SK-N-SH (cell line): ENCODE measurements at regions not wholly inside any gene's neighbourhood (a gene's known extent, or its start where the extent isn't known, plus 50 kb on each side); places are given as distances from the start of the nearest gene placed in this dataset.
A peak's percentile ranks its signal among the peaks of the same experiment; 100 is the strongest.

Experiments
- CTCF ChIA-PET: fragments of 300-600, 350-600 bp; formaldehyde crosslinking; extraction: SDS; loops from one replicate; lab custom pipeline; 2021; lab: Yijun Ruan, JAX
- POLR2A ChIA-PET: fragments of 350-600 bp; sonication (Branson Sonifier 250); formaldehyde crosslinking; extraction: SDS; loops from one replicate; lab custom pipeline; 2020; ENCODE audit warnings: antibody characterized with exemption, inconsistent platforms; lab: Yijun Ruan, JAX
- DNase-seq: peaks from one replicate; pipeline ENCODE4 v3.0.0; 2012
- H2AFZ ChIP-seq: fragments of 200-600 bp; sonication (generic); 2 replicates; pipeline ENCODE4 v1.8.1; 2016; ENCODE audit warnings: antibody characterized with exemption, mild to moderate bottlenecking, low read depth
- H3F3A ChIP-seq: fragments of 200-600 bp; sonication (generic); replicated peaks from 2 replicates; pipeline ENCODE3; 2016; ENCODE audit warnings: antibody characterized with exemption, mild to moderate bottlenecking; ENCODE audit not compliant: insufficient read depth
- H3K27ac ChIP-seq, 2 experiments: fragments of 200-500 bp in 1 of 2; fragments of 200-600 bp in 1 of 2; sonication (Bioruptor generic) in 1 of 2; sonication (generic), shearing (Covaris generic) in 1 of 2; 2 replicates each; pipeline versions ENCODE4 v1.5.1 to v1.6.1; 2014 to 2016; ENCODE audit warnings: low read depth in 2 of 2, inconsistent platforms in 1 of 2, low read length in 1 of 2, mild to moderate bottlenecking in 1 of 2, mixed read lengths in 1 of 2
- H3K27me3 ChIP-seq: fragments of 200-600 bp; sonication (generic), shearing (Covaris generic); 2 replicates; pipeline ENCODE4 v1.6.1; 2016; ENCODE audit warnings: mixed run types; ENCODE audit not compliant: insufficient read depth
- H3K36me3 ChIP-seq, 2 experiments: fragments of 200-500 bp in 1 of 2; fragments of 200-600 bp in 1 of 2; sonication (Bioruptor generic) in 1 of 2; sonication (generic) in 1 of 2; replicated peaks in 1 of 2; 2 replicates each; pipeline versions ENCODE3 to v1.5.1; 2014 to 2016; ENCODE audit warnings: low read length in 1 of 2, mild to moderate bottlenecking in 1 of 2; ENCODE audit not compliant: insufficient read depth in 2 of 2, control insufficient read depth in 1 of 2
- H3K4me1 ChIP-seq, 2 experiments: fragments of 200-500 bp in 1 of 2; fragments of 200-600 bp in 1 of 2; sonication (Bioruptor generic) in 1 of 2; sonication (generic), shearing (Covaris generic) in 1 of 2; 2 replicates each; pipeline versions ENCODE4 v1.5.1 to v1.6.1; 2014 to 2016; ENCODE audit warnings: low read depth in 1 of 2, low read length in 1 of 2, mixed run types in 1 of 2; ENCODE audit not compliant: insufficient read depth in 2 of 2, control insufficient read depth in 1 of 2
- H3K4me2 ChIP-seq: fragments of 200-600 bp; sonication (generic), shearing (Covaris generic); 2 replicates; pipeline ENCODE4 v1.6.1; 2017; ENCODE audit warnings: mixed run types
- H3K4me3 ChIP-seq, 2 experiments: fragments of 200-500 bp in 1 of 2; fragments of 200-600 bp in 1 of 2; sonication (Bioruptor generic) in 1 of 2; sonication (generic), shearing (Covaris generic) in 1 of 2; 2 replicates each; pipeline versions ENCODE4 v1.5.1 to v1.8.1; 2014 to 2016; ENCODE audit warnings: low read depth in 2 of 2, inconsistent platforms in 1 of 2, low read length in 1 of 2, mild to moderate bottlenecking in 1 of 2, mixed read lengths in 1 of 2, moderate library complexity in 1 of 2
- H3K79me2 ChIP-seq: fragments of 200-600 bp; sonication (generic); 2 replicates; pipeline ENCODE4 v1.8.1; 2017; ENCODE audit warnings: mild to moderate bottlenecking; ENCODE audit not compliant: insufficient read depth
- H3K9ac ChIP-seq: fragments of 200-600 bp; sonication (generic); 2 replicates; pipeline ENCODE4 v1.6.1; 2017; ENCODE audit warnings: mixed run types
- H3K9me2 ChIP-seq: fragments of 200-600 bp; sonication (generic); 2 replicates; pipeline ENCODE4 v1.6.1; 2017; ENCODE audit warnings: mixed run types
- H3K9me3 ChIP-seq: fragments of 200-600 bp; sonication (generic); 2 replicates; pipeline ENCODE4 v1.6.1; 2017; ENCODE audit warnings: mixed run types, mild to moderate bottlenecking, moderate library complexity
- H4K20me1 ChIP-seq: fragments of 200-600 bp; sonication (generic); 2 replicates; pipeline ENCODE4 v1.6.1; 2017; ENCODE audit warnings: mild to moderate bottlenecking, mixed run types; ENCODE audit not compliant: insufficient read depth
- CHD2 ChIP-seq: fragments of 150-350 bp; IDR thresholded peaks from 2 replicates; pipeline ENCODE4 v1.6.1; 2018; ENCODE audit warnings: low read length; ENCODE audit not compliant: partially characterized antibody
- ELF1 ChIP-seq: IDR thresholded peaks from 2 replicates; pipeline ENCODE4 v1.4.0; 2012
- EP300 ChIP-seq, 2 experiments: IDR thresholded peaks; 2 replicates each; pipeline versions ENCODE4 v1.4.0 to v1.6.1; 2012; ENCODE audit warnings: borderline replicate concordance in 1 of 2, low read depth in 1 of 2, low read length in 1 of 2
- EZH2phosphoT487 ChIP-seq: fragments of 200-600 bp; sonication (generic); IDR thresholded peaks from 2 replicates; pipeline ENCODE4 v1.6.1; 2017; ENCODE audit warnings: low read depth, mixed run types, mild to moderate bottlenecking, antibody characterized with exemption, moderate library complexity, borderline replicate concordance
- FOXJ3 ChIP-seq: sonication (generic); formaldehyde crosslinking; IDR thresholded peaks from 2 replicates; pipeline ENCODE4 v1.5.1; 2020; ENCODE audit warnings: mild to moderate bottlenecking, missing genetic modification reagents
- GABPA ChIP-seq: IDR thresholded peaks from 2 replicates; pipeline ENCODE4 v1.4.0; 2012; ENCODE audit warnings: low read depth, mild to moderate bottlenecking
- GATA2 ChIP-seq: sonication (generic); formaldehyde crosslinking; IDR thresholded peaks from 2 replicates; pipeline ENCODE4 v1.5.0; 2020; ENCODE audit warnings: mild to moderate bottlenecking, missing genetic modification reagents
- MXI1 ChIP-seq: IDR thresholded peaks from 2 replicates; pipeline ENCODE4 v1.6.1; 2012; ENCODE audit warnings: mild to moderate bottlenecking, low read depth, low read length, improper control_type of control experiment
- PBX3 ChIP-seq: IDR thresholded peaks from 2 replicates; pipeline ENCODE4; 2012
- RAD21 ChIP-seq: IDR thresholded peaks from 2 replicates; pipeline ENCODE4 v1.6.1; 2012; ENCODE audit warnings: mild to moderate bottlenecking, low read length
- RCOR1 ChIP-seq: fragments of 150-350 bp; IDR thresholded peaks from 2 replicates; pipeline ENCODE4 v1.6.1; 2017; ENCODE audit warnings: antibody characterized with exemption, low read length
- RFX5 ChIP-seq: IDR thresholded peaks from 2 replicates; pipeline ENCODE4 v1.6.1; 2012; ENCODE audit warnings: mild to moderate bottlenecking, improper control_type of control experiment, low read length
- RXRA ChIP-seq: IDR thresholded peaks from 2 replicates; pipeline ENCODE4 v1.4.0; 2012; ENCODE audit warnings: low read depth, mild to moderate bottlenecking, borderline replicate concordance
- SMC3 ChIP-seq: IDR thresholded peaks from 2 replicates; pipeline ENCODE4 v1.6.1; 2012; ENCODE audit warnings: low read depth, low read length, improper control_type of control experiment
- USF2 ChIP-seq: fragments of 150-350 bp; IDR thresholded peaks from 2 replicates; pipeline ENCODE4 v1.6.1; 2017; ENCODE audit warnings: antibody characterized with exemption, low read length, low read depth, borderline replicate concordance
- YY1 ChIP-seq: IDR thresholded peaks from 2 replicates; pipeline ENCODE4 v1.4.0; 2012; ENCODE audit warnings: low read depth, mild to moderate bottlenecking
- WGBS: methylation state at CpG from one replicate; pipeline ENCODE4 v1.1.6; 2017; ENCODE audit warnings: low lambda C conversion rate; 5-methylcytosine and 5-hydroxymethylcytosine counted together
- TF ChIP-seq, protein P1 (sequence below): IDR thresholded peaks from 2 replicates; pipeline ENCODE4 v1.4.0; 2012; ENCODE audit warnings: low read depth, borderline replicate concordance
- TF ChIP-seq, protein P2 (sequence below): IDR thresholded peaks from 2 replicates; pipeline ENCODE4 v1.4.0; 2012; ENCODE audit warnings: low read depth

DNA sequence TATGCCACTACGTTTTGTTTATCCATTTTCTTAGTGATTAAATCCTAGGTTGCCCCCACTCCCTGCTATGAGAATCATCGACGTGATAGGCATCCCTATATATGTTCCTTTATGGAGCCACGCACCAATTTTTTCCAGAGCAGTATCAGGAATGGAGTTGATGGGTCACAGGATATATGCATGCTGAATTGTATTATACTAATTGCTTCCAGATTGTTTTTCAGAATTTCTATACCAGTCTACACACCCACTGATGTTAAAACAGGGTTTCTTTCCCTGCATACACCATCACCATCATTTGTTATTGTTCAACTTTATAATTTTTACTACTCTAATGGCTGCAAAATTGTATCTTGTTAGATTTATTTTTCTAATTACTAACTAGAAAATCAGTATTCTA is 100.1 kb upstream of the MRPS22 start:
- WGBS: 10% methylated on average over 4 of the region's 4 CpGs
- H3K27me3 ChIP-seq: no peaks in the 10 kb centered on the region
- peak; percentile 48 for DNase-seq

GRCh38 chr3:139248593-139249255 is 95.1 kb upstream of the MRPS22 start:
- no peaks in the 10 kb centered on the region for H4K20me1 ChIP-seq
- H3K27me3 ChIP-seq: no peaks in the 10 kb centered on the region
- no peak overlapping the region for H3K4me2 ChIP-seq
- DNase-seq: no peak
- TF ChIP-seq RFX5: no peak
- no peak for TF ChIP-seq EZH2phosphoT487
- no peak for TF ChIP-seq RAD21
- TF ChIP-seq RCOR1: no peak
- H3K79me2 ChIP-seq: no peaks in the 10 kb centered on the region
- ChIA-PET CTCF (no interaction called here), POLR2A (no interaction called here)
- no peaks in the 10 kb centered on the region for H3K9me2 ChIP-seq
- H3K4me1 ChIP-seq: no peaks in the 10 kb centered on the region
- H2AFZ ChIP-seq: no peak overlapping the region
- H3K9ac ChIP-seq: no peak overlapping the region
- WGBS: 35% methylated on average over 4 of the region's 4 CpGs
- no peaks in the 10 kb centered on the region for H3K9me3 ChIP-seq
- H3F3A ChIP-seq: no peaks in the 10 kb centered on the region
- no peak overlapping the region for H3K4me3 ChIP-seq
- H3K27ac ChIP-seq: no peak overlapping the region
- H3K36me3 ChIP-seq: no peaks in the 10 kb centered on the region

More for the DNA sequence above, 100.1 kb upstream of the MRPS22 start:
- Histone ChIP-seq H3K4me1 (no peaks in the 10 kb centered on the region; a peak in 1 of 4 replicates), H3K36me3 (no peaks in the 10 kb centered on the region), H4K20me1 (no peaks in the 10 kb centered on the region), H2AFZ (no peak overlapping the region), H3F3A (no peaks in the 10 kb centered on the region), H3K9me2 (no peaks in the 10 kb centered on the region)
- POLR2A ChIA-PET: no interaction called here
- no peak for TF ChIP-seq GABPA
- peak in 1 of 2 experiments; percentile 37; a peak in 1 of 4 replicates for TF ChIP-seq EP300 (IDR thresholded peaks at IDR 0.05; ENCODE audit: borderline replicate concordance in 1 of 2, low read depth in 1 of 2, low read length in 1 of 2)
- TF ChIP-seq GATA2: 0 out of 2 replicates have a peak, but pooled peaks have one; percentile 16
- TF ChIP-seq MXI1: no peak
- TF ChIP-seq, all 33 proteins: peak for 2
- H3K4me3 ChIP-seq: no peak overlapping the region
- no peaks in the 10 kb centered on the region for H3K79me2 ChIP-seq
- H3K9ac ChIP-seq: no peak overlapping the region
- no peak overlapping the region for H3K4me2 ChIP-seq
- no peak overlapping the region for H3K27ac ChIP-seq
- H3K9me3 ChIP-seq: no peaks in the 10 kb centered on the region
- CTCF ChIA-PET: no interaction called here

DNA sequence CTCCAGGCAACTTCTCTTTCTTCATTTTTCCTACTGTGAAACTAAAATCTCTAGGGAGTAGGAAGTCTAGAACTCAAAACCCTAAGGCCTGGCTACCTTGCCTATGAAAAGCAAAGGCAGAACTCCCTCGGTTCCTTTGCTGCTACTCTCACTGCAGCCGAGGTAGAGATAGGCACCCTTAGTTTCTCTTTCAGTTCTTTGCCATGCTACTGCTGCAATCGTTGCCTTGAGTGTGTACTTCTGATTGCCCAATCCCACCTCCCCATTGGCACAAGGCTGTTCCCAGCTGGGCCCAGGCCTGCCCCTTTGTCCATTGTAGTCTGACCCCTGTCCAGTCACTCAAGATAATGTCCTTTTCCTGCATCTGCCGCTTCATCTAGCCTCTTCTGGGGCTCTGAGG is 92.3 kb upstream of the MRPS22 start:
- ChIA-PET POLR2A (no interaction called here), CTCF (interaction anchor here (1.1 kb wide), 1 partner anchor 307 kb away, joined by 5 read pairs; no protein-coding TSS in a partner anchor)
- 54% methylated on average over 4 of the region's 4 CpGs for WGBS
- H3K9ac ChIP-seq: no peak overlapping the region
- no peak overlapping the region for H3K4me3 ChIP-seq
- no peaks in the 10 kb centered on the region for H4K20me1 ChIP-seq
- H3F3A ChIP-seq: no peaks in the 10 kb centered on the region
- H3K9me2 ChIP-seq: no peaks in the 10 kb centered on the region
- TF ChIP-seq EP300 (IDR thresholded peaks at IDR 0.05; ENCODE audit: borderline replicate concordance in 1 of 2, low read depth in 1 of 2, low read length in 1 of 2): no peak
- TF ChIP-seq, protein P1, sequence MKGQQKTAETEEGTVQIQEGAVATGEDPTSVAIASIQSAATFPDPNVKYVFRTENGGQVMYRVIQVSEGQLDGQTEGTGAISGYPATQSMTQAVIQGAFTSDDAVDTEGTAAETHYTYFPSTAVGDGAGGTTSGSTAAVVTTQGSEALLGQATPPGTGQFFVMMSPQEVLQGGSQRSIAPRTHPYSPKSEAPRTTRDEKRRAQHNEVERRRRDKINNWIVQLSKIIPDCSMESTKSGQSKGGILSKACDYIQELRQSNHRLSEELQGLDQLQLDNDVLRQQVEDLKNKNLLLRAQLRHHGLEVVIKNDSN: no peak
- TF ChIP-seq YY1: no peak
- no peak for TF ChIP-seq MXI1
- TF ChIP-seq USF2: no peak
- TF ChIP-seq ELF1: no peak
- no peak for TF ChIP-seq PBX3
- no peak for TF ChIP-seq SMC3
- TF ChIP-seq, protein P2, sequence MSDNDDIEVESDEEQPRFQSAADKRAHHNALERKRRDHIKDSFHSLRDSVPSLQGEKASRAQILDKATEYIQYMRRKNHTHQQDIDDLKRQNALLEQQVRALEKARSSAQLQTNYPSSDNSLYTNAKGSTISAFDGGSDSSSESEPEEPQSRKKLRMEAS: no peak
- no peak for TF ChIP-seq FOXJ3 (CRISPR knock-in tag)
- TF ChIP-seq RXRA: no peak
- no peak for TF ChIP-seq CHD2
- no peaks in the 10 kb centered on the region for H3K36me3 ChIP-seq
- H2AFZ ChIP-seq: no peak overlapping the region
- H3K4me1 ChIP-seq: no peaks in the 10 kb centered on the region
- H3K4me2 ChIP-seq: no peak overlapping the region
- no peaks in the 10 kb centered on the region; the same call in 1 of the 2 replicates for H3K27me3 ChIP-seq
- DNase-seq: no peak
- no peaks in the 10 kb centered on the region for H3K79me2 ChIP-seq
- H3K27ac ChIP-seq: no peak overlapping the region
- H3K9me3 ChIP-seq: no peaks in the 10 kb centered on the region
